IMR-90 (cell line): ENCODE measurements at regions not wholly inside any gene's neighbourhood (a gene's known extent, or its start where the extent isn't known, plus 50 kb on each side); places are given as distances from the start of the nearest gene placed in this dataset.

Experiments
- ATAC-seq: fragments of 200-7000 bp; cut with Tn5 transposase; 2 replicates; pipeline ENCODE4 v1.9.1; 2020; ENCODE audit warnings: low read depth, mild to moderate bottlenecking, moderate library complexity
- BruUV-seq: library from RNA; stranded (reverse); fragments of 400-500 nt; replicated peaks from 2 replicates; lab custom pipeline; 2021; lab: Mats Ljungman, UMichigan
- CTCF ChIA-PET: fragments of 300-600 bp; formaldehyde crosslinking; extraction: SDS; loops from one replicate; lab custom pipeline; 2021; ENCODE audit warnings: antibody characterized with exemption; lab: Yijun Ruan, JAX
- POLR2A ChIA-PET: fragments of 300-600 bp; sonication (Branson Sonifier 250); formaldehyde crosslinking; loops from one replicate; lab custom pipeline; 2022; ENCODE audit warnings: antibody characterized with exemption; ENCODE audit not compliant: unreplicated experiment; lab: Charles Lee
- DNase-seq: peaks from one replicate; pipeline ENCODE4 v3.0.0; 2013
- H2AFZ ChIP-seq: replicated peaks from 2 replicates; pipeline ENCODE3; 2013; ENCODE audit warnings: low read length, mild to moderate bottlenecking; ENCODE audit not compliant: poor library complexity
- H2AK5ac ChIP-seq: 2 replicates; pipeline ENCODE4 v1.6.1; 2013; ENCODE audit warnings: low read depth, low read length, inconsistent platforms
- H2AK9ac ChIP-seq: replicated peaks from 2 replicates; pipeline ENCODE3; 2013; ENCODE audit warnings: mild to moderate bottlenecking, low read depth, low read length, moderate library complexity; ENCODE audit not compliant: poor library complexity
- H2BK120ac ChIP-seq: 2 replicates; pipeline ENCODE4 v1.6.1; 2013; ENCODE audit warnings: low read depth, low read length, inconsistent platforms
- H2BK15ac ChIP-seq: 3 replicates; pipeline ENCODE4 v1.6.1; 2013; ENCODE audit warnings: low read depth, low read length, inconsistent platforms
- H2BK20ac ChIP-seq: 2 replicates; pipeline ENCODE4 v1.6.1; 2013; ENCODE audit warnings: low read depth, mild to moderate bottlenecking, inconsistent platforms, low read length, moderate library complexity
- H2BK5ac ChIP-seq: 2 replicates; pipeline ENCODE4 v1.6.1; 2013; ENCODE audit warnings: mild to moderate bottlenecking, low read depth, low read length, inconsistent platforms; ENCODE audit not compliant: poor library complexity, severe bottlenecking
- H3K14ac ChIP-seq: replicated peaks from 2 replicates; pipeline ENCODE4 v1.6.1; 2013; ENCODE audit warnings: low read depth, low read length, inconsistent platforms
- H3K18ac ChIP-seq: 2 replicates; pipeline ENCODE4 v1.6.1; 2013; ENCODE audit warnings: low read depth, low read length, control low read depth
- H3K23ac ChIP-seq: 2 replicates; pipeline ENCODE4 v1.6.1; 2013; ENCODE audit warnings: low read depth, low read length, inconsistent platforms
- H3K27ac ChIP-seq: 2 replicates; pipeline ENCODE4 v1.5.1; 2013; ENCODE audit warnings: mild to moderate bottlenecking, control low read depth, low read length; ENCODE audit not compliant: insufficient read depth
- H3K27me3 ChIP-seq: 2 replicates; pipeline ENCODE4 v1.6.1; 2013; ENCODE audit warnings: low read length; ENCODE audit not compliant: control insufficient read depth, insufficient read depth
- H3K36me3 ChIP-seq: 2 replicates; pipeline ENCODE4 v1.6.1; 2013; ENCODE audit warnings: low read length, mixed read lengths; ENCODE audit not compliant: control insufficient read depth, insufficient read depth
- H3K4ac ChIP-seq: 2 replicates; pipeline ENCODE4 v1.6.1; 2013; ENCODE audit warnings: low read depth, low read length, inconsistent platforms
- H3K4me1 ChIP-seq: 2 replicates; pipeline ENCODE4 v1.6.1; 2013; ENCODE audit warnings: low read length, mixed read lengths; ENCODE audit not compliant: control insufficient read depth, insufficient read depth
- H3K4me2 ChIP-seq: 2 replicates; pipeline ENCODE4 v1.6.1; 2013; ENCODE audit warnings: low read depth, mild to moderate bottlenecking, control low read depth, low read length, moderate library complexity
- H3K4me3 ChIP-seq: 2 replicates; pipeline ENCODE4 v1.5.1; 2013; ENCODE audit warnings: low read depth, mild to moderate bottlenecking, control low read depth, low read length, moderate library complexity; ENCODE audit not compliant: insufficient read depth
- H3K56ac ChIP-seq: 2 replicates; pipeline ENCODE4 v1.6.1; 2013; ENCODE audit warnings: low read length, inconsistent platforms; ENCODE audit not compliant: insufficient read depth; ENCODE audit errors: extremely low read depth
- H3K79me1 ChIP-seq, 2 experiments: 2 replicates each; pipeline ENCODE4 v1.6.1; 2013; ENCODE audit warnings: low read length in 2 of 2, inconsistent platforms in 1 of 2, low read depth in 1 of 2
- H3K9ac ChIP-seq: 2 replicates; pipeline ENCODE4 v1.6.1; 2013; ENCODE audit warnings: low read depth, low read length, control low read depth
- H3K9me1 ChIP-seq: 2 replicates; pipeline ENCODE4 v1.6.1; 2013; ENCODE audit warnings: low read length, inconsistent platforms; ENCODE audit not compliant: insufficient read depth
- H3K9me3 ChIP-seq: 2 replicates; pipeline ENCODE4 v1.6.1; 2013; ENCODE audit warnings: low read length; ENCODE audit not compliant: control insufficient read depth, insufficient read depth
- H4K20me1 ChIP-seq: 2 replicates; pipeline ENCODE4 v1.6.1; 2013; ENCODE audit warnings: low read length, inconsistent platforms; ENCODE audit not compliant: insufficient read depth
- H4K5ac ChIP-seq: 2 replicates; pipeline ENCODE4 v1.6.1; 2013; ENCODE audit warnings: mild to moderate bottlenecking, low read depth, low read length, control low read depth
- H4K8ac ChIP-seq, 2 experiments: 2 replicates each; pipeline ENCODE4 v1.6.1; 2013; ENCODE audit warnings: low read depth in 2 of 2, low read length in 2 of 2, control low read depth in 1 of 2, inconsistent platforms in 1 of 2
- H4K91ac ChIP-seq: 2 replicates; pipeline ENCODE4 v1.6.1; 2013; ENCODE audit warnings: low read depth, low read length, inconsistent platforms; ENCODE audit not compliant: insufficient read depth
- BHLHE40 ChIP-seq: fragments of 150-350 bp; IDR thresholded peaks from 2 replicates; pipeline ENCODE4 v1.6.1; 2016; ENCODE audit warnings: mild to moderate bottlenecking, low read depth, low read length
- CEBPB ChIP-seq: IDR thresholded peaks from 2 replicates; pipeline ENCODE4 v1.6.1; 2012; ENCODE audit warnings: low read depth, low read length, improper control_type of control experiment
- CHD1 ChIP-seq: IDR thresholded peaks from 2 replicates; pipeline ENCODE4 v1.6.1; 2012; ENCODE audit warnings: low read depth, low read length, improper control_type of control experiment
- CTCF ChIP-seq: conservative IDR thresholded peaks from 2 replicates; pipeline ENCODE4 v1.5.1; 2012; ENCODE audit warnings: mild to moderate bottlenecking, low read depth, low read length, improper control_type of control experiment
- ELK1 ChIP-seq: fragments of 150-350 bp; IDR thresholded peaks from 2 replicates; pipeline ENCODE4 v1.6.1; 2016; ENCODE audit warnings: low read depth, mild to moderate bottlenecking, low read length, moderate library complexity, borderline replicate concordance
- FOS ChIP-seq: fragments of 150-350 bp; IDR thresholded peaks from 2 replicates; pipeline ENCODE4 v1.6.1; 2016; ENCODE audit warnings: low read depth, low read length
- MAFK ChIP-seq: IDR thresholded peaks from 2 replicates; pipeline ENCODE4 v1.6.1; 2012; ENCODE audit warnings: low read depth, low read length, improper control_type of control experiment
- MAZ ChIP-seq: IDR thresholded peaks from 2 replicates; pipeline ENCODE4 v1.6.1; 2012; ENCODE audit warnings: low read depth, mild to moderate bottlenecking, low read length, improper control_type of control experiment, moderate library complexity, borderline replicate concordance
- MXI1 ChIP-seq: IDR thresholded peaks from 2 replicates; pipeline ENCODE4 v1.6.1; 2012; ENCODE audit warnings: low read depth, mild to moderate bottlenecking, low read length, moderate library complexity, borderline replicate concordance
- NFE2L2 ChIP-seq: fragments of 150-350 bp; IDR thresholded peaks from 2 replicates; pipeline ENCODE4 v1.6.1; 2016; ENCODE audit warnings: low read depth, mild to moderate bottlenecking, low read length
- POLR2A ChIP-seq: IDR thresholded peaks from 2 replicates; pipeline ENCODE4 v1.6.1; 2012; ENCODE audit warnings: mild to moderate bottlenecking, low read depth, low read length
- RAD21 ChIP-seq: IDR thresholded peaks from 2 replicates; pipeline ENCODE4 v1.6.1; 2012; ENCODE audit warnings: low read length, improper control_type of control experiment
- RCOR1 ChIP-seq: IDR thresholded peaks from 2 replicates; pipeline ENCODE4 v1.6.1; 2012; ENCODE audit warnings: mild to moderate bottlenecking, low read length, improper control_type of control experiment; ENCODE audit not compliant: insufficient replicate concordance
- RFX5 ChIP-seq: IDR thresholded peaks from 2 replicates; pipeline ENCODE4 v1.8.0; 2012; ENCODE audit warnings: low read depth, mild to moderate bottlenecking, low read length, moderate library complexity
- SMC3 ChIP-seq: fragments of 150-350 bp; IDR thresholded peaks from 2 replicates; pipeline ENCODE4 v1.6.1; 2016; ENCODE audit warnings: low read depth, mild to moderate bottlenecking, antibody characterized with exemption, low read length, moderate library complexity
- USF2 ChIP-seq: fragments of 150-350 bp; IDR thresholded peaks from 2 replicates; pipeline ENCODE4 v1.6.1; 2017; ENCODE audit warnings: mild to moderate bottlenecking, antibody characterized with exemption, low read length, low read depth
- WGBS, 2 experiments: methylation state at CpG; one replicate each; pipeline versions ENCODE4 v1.1.5 to v1.1.7; 2013; ENCODE audit warnings: missing lambda C conversion rate in 2 of 2; ENCODE audit not compliant: insufficient read length in 1 of 2; ENCODE audit errors: extremely low coverage in 2 of 2; 5-methylcytosine and 5-hydroxymethylcytosine counted together
- dilution Hi-C: fragments of 300-500 bp; cut with HindIII; formaldehyde crosslinking; loops from one replicate; pipeline ENCODE4 v1.14.3; 2018; ENCODE audit warnings: low sequenced_read_pairs; ENCODE audit not compliant: unreplicated experiment
- in situ Hi-C: fragments of 300-500 bp; cut with MboI; formaldehyde crosslinking; loops from 3 replicates; pipeline ENCODE4 v1.14.3; 2019; ENCODE audit warnings: low sequenced_read_pairs, inconsistent platforms, mixed read lengths
- intact Hi-C: fragments of 100-400 bp; cut with micrococcal nuclease; formaldehyde crosslinking; loops from 2 replicates; pipeline ENCODE4 v1.10.0; 2022

- no peaks in the 10 kb centered on the region for H3K9me1 ChIP-seq
- no peak overlapping the region for H3K4ac ChIP-seq
- no peak overlapping the region for H2BK20ac ChIP-seq
- no peak overlapping the region for H2BK5ac ChIP-seq
- in situ Hi-C loops, result no loop called here
- H3K4me1 ChIP-seq, result no peaks in the 10 kb centered on the region
- no peaks in the 10 kb centered on the region for H3K9me3 ChIP-seq
- H3K18ac ChIP-seq, result no peak overlapping the region
- H3K14ac ChIP-seq, result no peak overlapping the region
- H2AK9ac ChIP-seq, result no peak overlapping the region
- H3K27me3 ChIP-seq, result no peaks in the 10 kb centered on the region
- no peak overlapping the region for H3K4me3 ChIP-seq
- no peaks in the 10 kb centered on the region for H3K79me1 ChIP-seq
- H2AFZ ChIP-seq, result no peak overlapping the region
- intact Hi-C loops, result no loop called here
- H4K20me1 ChIP-seq, result no peaks in the 10 kb centered on the region
- H3K4me2 ChIP-seq, result no peak overlapping the region
- no TSS peak for BruUV-seq
- H2BK15ac ChIP-seq, result no peak overlapping the region
- ATAC-seq, result no peak
- ChIA-PET POLR2A (no interaction called here), CTCF (no interaction called here)
- no peak overlapping the region for H3K27ac ChIP-seq
- no peak overlapping the region for H4K91ac ChIP-seq
- no peak overlapping the region for H4K5ac ChIP-seq
- no peak overlapping the region for H2AK5ac ChIP-seq
- no peak for DNase-seq
- H3K36me3 ChIP-seq, result no peaks in the 10 kb centered on the region
- dilution Hi-C loops, result no loop called here
- TF ChIP-seq SMC3 (no peak), MXI1 (no peak), FOS (no peak), RCOR1 (no peak), MAFK (no peak), ELK1 (no peak), RAD21 (no peak), POLR2A (no peak), BHLHE40 (no peak), CHD1 (no peak), USF2 (no peak), MAZ (no peak), CEBPB (no peak), CTCF (no peak), RFX5 (no peak), NFE2L2 (no peak)
- WGBS, 2 experiments, result 100% methylated on average over 1 of the region's 7 CpGs; no CpG with 5 or more reads in 1 of the 2 experiments
- no peak overlapping the region for H3K23ac ChIP-seq
- no peak overlapping the region for H3K56ac ChIP-seq
- no peak overlapping the region for H2BK120ac ChIP-seq
- H4K8ac ChIP-seq, result no peak overlapping the region
- no peak overlapping the region for H3K9ac ChIP-seq
These were observed 288.4 kb upstream of the JARID2 start for GRCh38 chr6:14957355-14958059.
